ENCODE measurements at regions not wholly inside any gene's neighbourhood (a gene's known extent, or its start where the extent isn't known, plus 50 kb on each side); places are given as distances from the start of the nearest gene placed in this dataset.

GRCh38 chr13:87906411-87906810 lies 235.2 kb downstream of the SLITRK5 start:
- TF ChIP-seq, protein P1, sequence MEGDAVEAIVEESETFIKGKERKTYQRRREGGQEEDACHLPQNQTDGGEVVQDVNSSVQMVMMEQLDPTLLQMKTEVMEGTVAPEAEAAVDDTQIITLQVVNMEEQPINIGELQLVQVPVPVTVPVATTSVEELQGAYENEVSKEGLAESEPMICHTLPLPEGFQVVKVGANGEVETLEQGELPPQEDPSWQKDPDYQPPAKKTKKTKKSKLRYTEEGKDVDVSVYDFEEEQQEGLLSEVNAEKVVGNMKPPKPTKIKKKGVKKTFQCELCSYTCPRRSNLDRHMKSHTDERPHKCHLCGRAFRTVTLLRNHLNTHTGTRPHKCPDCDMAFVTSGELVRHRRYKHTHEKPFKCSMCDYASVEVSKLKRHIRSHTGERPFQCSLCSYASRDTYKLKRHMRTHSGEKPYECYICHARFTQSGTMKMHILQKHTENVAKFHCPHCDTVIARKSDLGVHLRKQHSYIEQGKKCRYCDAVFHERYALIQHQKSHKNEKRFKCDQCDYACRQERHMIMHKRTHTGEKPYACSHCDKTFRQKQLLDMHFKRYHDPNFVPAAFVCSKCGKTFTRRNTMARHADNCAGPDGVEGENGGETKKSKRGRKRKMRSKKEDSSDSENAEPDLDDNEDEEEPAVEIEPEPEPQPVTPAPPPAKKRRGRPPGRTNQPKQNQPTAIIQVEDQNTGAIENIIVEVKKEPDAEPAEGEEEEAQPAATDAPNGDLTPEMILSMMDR (IDR thresholded peaks at IDR 0.05; ENCODE audit: insufficient read depth, low read length, poor library complexity, severe bottlenecking): no peak
- TF ChIP-seq EZH2phosphoT487 (conservative IDR thresholded peaks at IDR 0.05; ENCODE audit: low read length): no peak
